Mucosa of descending colon (tissue), 3 donors: ENCODE measurements at regions not wholly inside any gene's neighbourhood (a gene's known extent, or its start where the extent isn't known, plus 50 kb on each side); places are given as distances from the start of the nearest gene placed in this dataset.

Source experiments
- ATAC-seq: fragments of 200-7000 bp; cut with Tn5 transposase; one replicate; pipeline ENCODE4 v1.9.1; 2020; ENCODE audit warnings: mild to moderate bottlenecking, moderate library complexity
- DNase-seq, 3 donors: peaks; one replicate each; pipeline ENCODE4 v3.0.0-alpha.2; 2020
- H3K36me3 ChIP-seq: fragments of 200-600 bp; one replicate; pipeline ENCODE4 v1.8.0; 2021; ENCODE audit warnings: low read depth, mild to moderate bottlenecking
- H3K4me1 ChIP-seq: fragments of 200-600 bp; one replicate; pipeline ENCODE4 v1.8.0; 2021; ENCODE audit warnings: low read depth, mild to moderate bottlenecking
- H3K4me3 ChIP-seq: fragments of 200-600 bp; one replicate; pipeline ENCODE4 v1.8.0; 2021; ENCODE audit warnings: mild to moderate bottlenecking
- H3K9me3 ChIP-seq: fragments of 200-600 bp; one replicate; pipeline ENCODE4 v1.8.0; 2021; ENCODE audit warnings: mild to moderate bottlenecking
- intact Hi-C, 2 donors: fragments of 100-400 bp; cut with DNase I in 1 of 2; cut with micrococcal nuclease in 1 of 2; formaldehyde crosslinking; loops; one replicate each; pipeline versions ENCODE4 v1.11.0 to v1.11.1; 2022; cut with DNase I, micrococcal nuclease
- TF ChIP-seq, protein P1 (sequence below): fragments of 200-600 bp; IDR thresholded peaks from one replicate; pipeline ENCODE4 v1.8.0; 2022; ENCODE audit warnings: antibody characterized with exemption, mild to moderate bottlenecking
- donor health status: DM: no; HTN: no; CAD: no; lungs with moderate emphysema.
- donor health status: DM: no; HTN: no; CAD: no.
- donor health status: DM: no; HTN: yes; CAD: no.

- ATAC-seq (no peak), DNase-seq (no peak)
- H3K36me3 ChIP-seq: no peaks in the 10 kb centered on the region
- no peaks in the 10 kb centered on the region for H3K4me1 ChIP-seq
- TF ChIP-seq, protein P1, sequence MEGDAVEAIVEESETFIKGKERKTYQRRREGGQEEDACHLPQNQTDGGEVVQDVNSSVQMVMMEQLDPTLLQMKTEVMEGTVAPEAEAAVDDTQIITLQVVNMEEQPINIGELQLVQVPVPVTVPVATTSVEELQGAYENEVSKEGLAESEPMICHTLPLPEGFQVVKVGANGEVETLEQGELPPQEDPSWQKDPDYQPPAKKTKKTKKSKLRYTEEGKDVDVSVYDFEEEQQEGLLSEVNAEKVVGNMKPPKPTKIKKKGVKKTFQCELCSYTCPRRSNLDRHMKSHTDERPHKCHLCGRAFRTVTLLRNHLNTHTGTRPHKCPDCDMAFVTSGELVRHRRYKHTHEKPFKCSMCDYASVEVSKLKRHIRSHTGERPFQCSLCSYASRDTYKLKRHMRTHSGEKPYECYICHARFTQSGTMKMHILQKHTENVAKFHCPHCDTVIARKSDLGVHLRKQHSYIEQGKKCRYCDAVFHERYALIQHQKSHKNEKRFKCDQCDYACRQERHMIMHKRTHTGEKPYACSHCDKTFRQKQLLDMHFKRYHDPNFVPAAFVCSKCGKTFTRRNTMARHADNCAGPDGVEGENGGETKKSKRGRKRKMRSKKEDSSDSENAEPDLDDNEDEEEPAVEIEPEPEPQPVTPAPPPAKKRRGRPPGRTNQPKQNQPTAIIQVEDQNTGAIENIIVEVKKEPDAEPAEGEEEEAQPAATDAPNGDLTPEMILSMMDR: no peak
- no peaks in the 10 kb centered on the region for H3K9me3 ChIP-seq
- intact Hi-C loops: no loop called here
- H3K4me3 ChIP-seq: no peak overlapping the region
Observed at GRCh38 chr2:65710779-65711295, 278.4 kb upstream of the SPRED2 start.

GRCh38 chr2:65710356-65710755, 278.0 kb upstream of the SPRED2 start:
- intact Hi-C loops: no loop called here

GRCh38 chr2:65708086-65708485, 275.7 kb upstream of the SPRED2 start:
- ATAC-seq (no peak), DNase-seq (no peak)
- TF ChIP-seq, protein P1: no peak
- Histone ChIP-seq H3K4me1 (no peaks in the 10 kb centered on the region), H3K9me3 (no peaks in the 10 kb centered on the region), H3K36me3 (no peaks in the 10 kb centered on the region), H3K4me3 (no peak overlapping the region)
- intact Hi-C loops: no loop called here

More at GRCh38 chr2:65710356-65710755, 278.0 kb upstream of the SPRED2 start:
- ATAC-seq (peak; percentile 27), DNase-seq (no peak)
- Histone ChIP-seq H3K4me1 (no peaks in the 10 kb centered on the region), H3K36me3 (no peaks in the 10 kb centered on the region), H3K4me3 (no peak overlapping the region), H3K9me3 (no peaks in the 10 kb centered on the region)
- TF ChIP-seq, protein P1: no peak

GRCh38 chr2:65706411-65706810, 274.0 kb upstream of the SPRED2 start:
- Histone ChIP-seq H3K4me3 (no peak overlapping the region), H3K4me1 (no peaks in the 10 kb centered on the region), H3K9me3 (no peaks in the 10 kb centered on the region), H3K36me3 (no peaks in the 10 kb centered on the region)
- intact Hi-C loops: no loop called here
- TF ChIP-seq, protein P1: no peak
- ATAC-seq (no peak), DNase-seq (no peak)

GRCh38 chr2:65701191-65701590, 268.8 kb upstream of the SPRED2 start:
- TF ChIP-seq, protein P1: no peak
- Histone ChIP-seq H3K36me3 (no peaks in the 10 kb centered on the region), H3K4me3 (no peak overlapping the region), H3K4me1 (no peaks in the 10 kb centered on the region), H3K9me3 (no peaks in the 10 kb centered on the region)
- intact Hi-C loops: no loop called here
- DNase-seq (no peak), ATAC-seq (no peak)

DNA sequence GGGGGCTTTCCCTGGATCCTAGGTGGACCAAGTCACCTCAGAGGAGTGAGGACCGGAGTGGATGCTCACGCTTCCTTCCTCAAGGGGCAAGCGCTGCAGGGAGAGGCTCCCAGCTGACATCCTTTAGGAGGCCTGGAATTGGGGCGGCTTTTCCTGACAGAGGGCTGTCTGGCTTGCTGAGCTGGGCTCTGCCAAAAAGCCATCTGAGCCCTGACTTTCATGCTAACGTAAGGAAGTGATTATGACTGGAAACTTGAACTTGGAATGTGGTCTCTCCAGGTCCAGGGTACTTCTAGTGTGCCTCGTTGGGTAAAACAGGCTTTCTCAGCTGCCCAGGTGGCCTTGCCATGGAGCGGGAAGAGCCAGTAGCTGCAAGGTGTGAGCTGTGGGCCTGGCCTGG, 268.3 kb upstream of the SPRED2 start:
- DNase-seq (no peak), ATAC-seq (no peak)
- no peaks in the 10 kb centered on the region for H3K36me3 ChIP-seq
- no peaks in the 10 kb centered on the region for H3K4me1 ChIP-seq
- no peaks in the 10 kb centered on the region for H3K9me3 ChIP-seq
- TF ChIP-seq, protein P1: no peak
- H3K4me3 ChIP-seq: no peak overlapping the region
- intact Hi-C loops: no loop called here
